ENCODE measurements at regions not wholly inside any gene's neighbourhood (a gene's known extent, or its start where the extent isn't known, plus 50 kb on each side); places are given as distances from the start of the nearest gene placed in this dataset.
"Not testable (repeated sequence)": the region's sequence is repeated elsewhere in the genome, so short reads cannot be mapped to it uniquely, and the experiment has no call there.

GRCh38 chr5:123285122-123286023, 137.8 kb downstream of the CEP120 start:
- Histone ChIP-seq H3K4me1 (ENCODE audit: insufficient read depth, low read length) (peaks cover 4% of the 10 kb centered on the region), H3K79me2 (ENCODE audit: insufficient read depth, low read length) (no peaks in the 10 kb centered on the region), H3K4me3 (ENCODE audit: insufficient read depth, low read length) (peak overlapping the region; percentile 58), H3K36me3 (ENCODE audit: insufficient read depth, low read length) (no peaks in the 10 kb centered on the region), H3K27ac (ENCODE audit: low read depth, low read length) (no peak overlapping the region), H3K27me3 (ENCODE audit: insufficient read depth, low read length) (peaks cover 6% of the 10 kb centered on the region), H4K20me1 (ENCODE audit: insufficient read depth, low read length) (no peaks in the 10 kb centered on the region), H2AFZ (ENCODE audit: low read length) (peak overlapping the region; percentile 32), H3K9me3 (ENCODE audit: low read depth, low read length) (no peaks in the 10 kb centered on the region), H3K4me2 (ENCODE audit: insufficient read depth, low read length) (peak overlapping the region; percentile 77)
- peak; percentile 86 for DNase-seq (ENCODE audit: insufficient read length, low spot score, missing footprints)
- TF ChIP-seq CTCF (IDR thresholded peaks at IDR 0.05; ENCODE audit: extremely low read depth, low read depth, low read length) = no peak

- Histone ChIP-seq H4K20me1 (ENCODE audit: insufficient read depth, low read length) (no peaks in the 10 kb centered on the region), H3K4me3 (ENCODE audit: insufficient read depth, low read length) (no peak overlapping the region), H3K27me3 (ENCODE audit: insufficient read depth, low read length) (peaks cover 3% of the 10 kb centered on the region), H2AFZ (ENCODE audit: low read length) (no peak overlapping the region), H3K4me1 (ENCODE audit: insufficient read depth, low read length) (peaks cover 4% of the 10 kb centered on the region), H3K9me3 (ENCODE audit: low read depth, low read length) (no peaks in the 10 kb centered on the region), H3K79me2 (ENCODE audit: insufficient read depth, low read length) (no peaks in the 10 kb centered on the region), H3K27ac (ENCODE audit: low read depth, low read length) (no peak overlapping the region), H3K36me3 (ENCODE audit: insufficient read depth, low read length) (no peaks in the 10 kb centered on the region), H3K4me2 (ENCODE audit: insufficient read depth, low read length) (no peak overlapping the region)
- DNase-seq (ENCODE audit: insufficient read length, low spot score, missing footprints) = no peak
- no peak for TF ChIP-seq CTCF (IDR thresholded peaks at IDR 0.05; ENCODE audit: extremely low read depth, low read depth, low read length)
Measured at GRCh38 chr5:123283499-123283898, 139.7 kb downstream of the CEP120 start.

GRCh38 chr5:123283031-123283430, 140.2 kb downstream of the CEP120 start:
- Histone ChIP-seq H4K20me1 (ENCODE audit: insufficient read depth, low read length) (no peaks in the 10 kb centered on the region), H3K79me2 (ENCODE audit: insufficient read depth, low read length) (no peaks in the 10 kb centered on the region), H3K4me3 (ENCODE audit: insufficient read depth, low read length) (no peak overlapping the region), H3K27me3 (ENCODE audit: insufficient read depth, low read length) (peaks cover 3% of the 10 kb centered on the region), H3K4me2 (ENCODE audit: insufficient read depth, low read length) (no peak overlapping the region), H3K36me3 (ENCODE audit: insufficient read depth, low read length) (no peaks in the 10 kb centered on the region), H3K27ac (ENCODE audit: low read depth, low read length) (no peak overlapping the region), H3K4me1 (ENCODE audit: insufficient read depth, low read length) (peaks cover 4% of the 10 kb centered on the region), H3K9me3 (ENCODE audit: low read depth, low read length) (no peaks in the 10 kb centered on the region), H2AFZ (ENCODE audit: low read length) (no peak overlapping the region)
- no peak for TF ChIP-seq CTCF (IDR thresholded peaks at IDR 0.05; ENCODE audit: extremely low read depth, low read depth, low read length)
- DNase-seq (ENCODE audit: insufficient read length, low spot score, missing footprints) = no peak

- no peak for DNase-seq (ENCODE audit: insufficient read length, low spot score, missing footprints)
- no peak overlapping the region for H3K4me3 ChIP-seq (ENCODE audit: insufficient read depth, low read length)
- H3K4me1 ChIP-seq (ENCODE audit: insufficient read depth, low read length) = peaks cover 4% of the 10 kb centered on the region
- no peak overlapping the region for H3K27ac ChIP-seq (ENCODE audit: low read depth, low read length)
- no peak overlapping the region for H3K4me2 ChIP-seq (ENCODE audit: insufficient read depth, low read length)
- H3K79me2 ChIP-seq (ENCODE audit: insufficient read depth, low read length) = no peaks in the 10 kb centered on the region
- TF ChIP-seq CTCF (IDR thresholded peaks at IDR 0.05; ENCODE audit: extremely low read depth, low read depth, low read length) = no peak
- H3K27me3 ChIP-seq (ENCODE audit: insufficient read depth, low read length) = peaks cover 3% of the 10 kb centered on the region
- no peaks in the 10 kb centered on the region for H3K9me3 ChIP-seq (ENCODE audit: low read depth, low read length)
- H4K20me1 ChIP-seq (ENCODE audit: insufficient read depth, low read length) = no peaks in the 10 kb centered on the region
- H3K36me3 ChIP-seq (ENCODE audit: insufficient read depth, low read length) = no peaks in the 10 kb centered on the region
- H2AFZ ChIP-seq (ENCODE audit: low read length) = no peak overlapping the region
Measured at GRCh38 chr5:123282444-123282843, 140.8 kb downstream of the CEP120 start.

- DNase-seq (ENCODE audit: insufficient read length, low spot score, missing footprints); H3K4me1 ChIP-seq (ENCODE audit: insufficient read depth, low read length); H2AFZ ChIP-seq (ENCODE audit: low read length); H3K27me3 ChIP-seq (ENCODE audit: insufficient read depth, low read length); H3K4me2 ChIP-seq (ENCODE audit: insufficient read depth, low read length); H3K9me3 ChIP-seq (ENCODE audit: low read depth, low read length); H3K36me3 ChIP-seq (ENCODE audit: insufficient read depth, low read length); H3K79me2 ChIP-seq (ENCODE audit: insufficient read depth, low read length); H3K27ac ChIP-seq (ENCODE audit: low read depth, low read length); H4K20me1 ChIP-seq (ENCODE audit: insufficient read depth, low read length); H3K4me3 ChIP-seq (ENCODE audit: insufficient read depth, low read length): not testable (repeated sequence)
Measured at GRCh38 chr5:123280854-123281253, 142.3 kb downstream of the CEP120 start.
